H9 (cell line): ENCODE measurements at regions not wholly inside any gene's neighbourhood (a gene's known extent, or its start where the extent isn't known, plus 50 kb on each side); places are given as distances from the start of the nearest gene placed in this dataset.

Experiments
- DNase-seq: peaks from one replicate; pipeline ENCODE4 v3.0.0-alpha.2; 2017
- H2AFZ ChIP-seq: one replicate; pipeline ENCODE4 v1.6.1; 2013; ENCODE audit warnings: mild to moderate bottlenecking, low read length, control low read depth, moderate library complexity
- H2AK5ac ChIP-seq: 2 replicates; pipeline ENCODE4 v1.6.1; 2013; ENCODE audit warnings: low read length, control low read depth, mixed read lengths; ENCODE audit not compliant: insufficient read length
- H2BK120ac ChIP-seq: one replicate; pipeline ENCODE4 v1.6.1; 2013; ENCODE audit warnings: low read depth, mild to moderate bottlenecking, low read length, control low read depth, inconsistent platforms; ENCODE audit not compliant: poor library complexity, severe bottlenecking
- H2BK12ac ChIP-seq: 2 replicates; pipeline ENCODE4 v1.6.1; 2013; ENCODE audit warnings: low read length, control low read depth, mixed read lengths, low read depth; ENCODE audit not compliant: insufficient read length
- H2BK15ac ChIP-seq: 2 replicates; pipeline ENCODE4 v1.6.1; 2013; ENCODE audit warnings: low read depth, low read length, control low read depth
- H2BK20ac ChIP-seq: one replicate; pipeline ENCODE4 v1.6.1; 2013; ENCODE audit warnings: low read depth, mild to moderate bottlenecking, low read length, control low read depth, inconsistent platforms; ENCODE audit not compliant: poor library complexity, severe bottlenecking
- H2BK5ac ChIP-seq: 2 replicates; pipeline ENCODE4 v1.6.1; 2013; ENCODE audit warnings: low read length, control low read depth, mixed read lengths; ENCODE audit not compliant: insufficient read length
- H3K14ac ChIP-seq: 2 replicates; pipeline ENCODE4 v1.6.1; 2013; ENCODE audit warnings: low read length, control low read depth; ENCODE audit not compliant: insufficient read depth
- H3K18ac ChIP-seq: 2 replicates; pipeline ENCODE4 v1.6.1; 2013; ENCODE audit warnings: low read depth, mild to moderate bottlenecking, mixed read lengths, low read length, control low read depth; ENCODE audit not compliant: insufficient read length
- H3K23ac ChIP-seq: 2 replicates; pipeline ENCODE4 v1.6.1; 2013; ENCODE audit warnings: low read length, control low read depth, mixed read lengths, low read depth; ENCODE audit not compliant: insufficient read length
- H3K23me2 ChIP-seq: 2 replicates; pipeline ENCODE4 v1.6.1; 2013; ENCODE audit warnings: low read depth, mild to moderate bottlenecking, mixed read lengths, low read length, control low read depth; ENCODE audit not compliant: insufficient read length, poor library complexity, severe bottlenecking
- H3K27ac ChIP-seq: 2 replicates; pipeline ENCODE4 v1.5.1; 2013; ENCODE audit warnings: low read length, control low read depth, mixed read lengths, low read depth; ENCODE audit not compliant: insufficient read length
- H3K27me3 ChIP-seq: 2 replicates; pipeline ENCODE4 v1.6.1; 2013; ENCODE audit warnings: low read length, control low read depth, inconsistent platforms; ENCODE audit not compliant: insufficient read depth
- H3K4ac ChIP-seq: 2 replicates; pipeline ENCODE4 v1.6.1; 2013; ENCODE audit warnings: low read depth, mild to moderate bottlenecking, control low read depth, inconsistent platforms, low read length, moderate library complexity
- H3K4me1 ChIP-seq: 2 replicates; pipeline ENCODE4 v1.6.1; 2013; ENCODE audit warnings: low read length, control low read depth, inconsistent platforms; ENCODE audit not compliant: insufficient read depth
- H3K4me2 ChIP-seq: 2 replicates; pipeline ENCODE4 v1.6.1; 2013; ENCODE audit warnings: low read length, control low read depth, mixed read lengths; ENCODE audit not compliant: insufficient read length, insufficient read depth
- H3K56ac ChIP-seq: 2 replicates; pipeline ENCODE4 v1.6.1; 2013; ENCODE audit warnings: low read depth, mild to moderate bottlenecking, mixed read lengths, low read length, control low read depth; ENCODE audit not compliant: insufficient read length
- H3K79me1 ChIP-seq: 2 replicates; pipeline ENCODE4 v1.6.1; 2013; ENCODE audit warnings: low read depth, mild to moderate bottlenecking, moderate library complexity, low read length, control low read depth, inconsistent platforms; ENCODE audit not compliant: insufficient read depth, poor library complexity, severe bottlenecking
- H3K79me2 ChIP-seq: 2 replicates; pipeline ENCODE4 v1.6.1; 2013; ENCODE audit warnings: low read length, control low read depth, inconsistent platforms; ENCODE audit not compliant: insufficient read depth
- H3K9ac ChIP-seq: 2 replicates; pipeline ENCODE4 v1.6.1; 2013; ENCODE audit warnings: low read length, control low read depth, mixed read lengths; ENCODE audit not compliant: insufficient read length; ENCODE audit errors: extremely low read depth
- H3K9me3 ChIP-seq: one replicate; pipeline ENCODE4 v1.6.1; 2013; ENCODE audit warnings: low read depth, low read length, inconsistent platforms; ENCODE audit not compliant: control insufficient read depth
- H3T11ph ChIP-seq: one replicate; pipeline ENCODE4 v1.6.1; 2013; ENCODE audit warnings: mild to moderate bottlenecking, low read length, control low read depth, inconsistent platforms
- H4K20me1 ChIP-seq: one replicate; pipeline ENCODE4 v1.6.1; 2013; ENCODE audit not compliant: control insufficient read depth, insufficient read length, insufficient read depth
- H4K5ac ChIP-seq: 2 replicates; pipeline ENCODE4 v1.6.1; 2013; ENCODE audit warnings: low read depth, mild to moderate bottlenecking, mixed read lengths, low read length, control low read depth; ENCODE audit not compliant: insufficient read length
- H4K8ac ChIP-seq: replicated peaks from 2 replicates; pipeline ENCODE4 v1.6.1; 2013; ENCODE audit warnings: low read length, control low read depth, mixed read lengths, low read depth; ENCODE audit not compliant: insufficient read length
- H4K91ac ChIP-seq: 2 replicates; pipeline ENCODE4 v1.6.1; 2013; ENCODE audit warnings: low read depth, mild to moderate bottlenecking, moderate library complexity, mixed read lengths, low read length, control low read depth; ENCODE audit not compliant: insufficient read length
- H3K27ac Mint-ChIP-seq, 3 experiments: 2 replicates in 2 of 3; 3 replicates in 1 of 3; pipeline ENCODE4 v1.8.0; 2020 to 2021; ENCODE audit warnings: mixed read lengths in 3 of 3, mild to moderate bottlenecking in 1 of 3, moderate library complexity in 1 of 3
- H3K27me3 Mint-ChIP-seq: 2 replicates; pipeline ENCODE4 v1.8.0; 2021; ENCODE audit warnings: low read depth, mild to moderate bottlenecking, moderate library complexity, mixed read lengths
- H3K36me3 Mint-ChIP-seq, 3 experiments: 2 replicates in 2 of 3; 3 replicates in 1 of 3; pipeline ENCODE4 v1.8.0; 2020 to 2021; ENCODE audit warnings: low read depth in 3 of 3, mixed read lengths in 3 of 3; ENCODE audit not compliant: insufficient read depth in 1 of 3
- H3K4me1 Mint-ChIP-seq, 2 experiments: 2 replicates each; pipeline ENCODE4 v1.8.0; 2020; ENCODE audit warnings: mixed read lengths in 2 of 2
- H3K4me3 Mint-ChIP-seq, 2 experiments: 2 replicates in 1 of 2; 3 replicates in 1 of 2; pipeline ENCODE4 v1.8.0; 2020 to 2021; ENCODE audit warnings: mild to moderate bottlenecking in 2 of 2, mixed read lengths in 2 of 2, moderate library complexity in 1 of 2
- H3K9me3 Mint-ChIP-seq, 2 experiments: 2 replicates in 1 of 2; 3 replicates in 1 of 2; pipeline ENCODE4 v1.8.0; 2020; ENCODE audit warnings: mild to moderate bottlenecking in 2 of 2, mixed read lengths in 2 of 2, moderate library complexity in 1 of 2
- CTCF ChIP-seq: fragments of 200-600 bp; sonication (generic); conservative IDR thresholded peaks from 3 replicates; pipeline ENCODE4 v1.8.0; 2021; ENCODE audit warnings: antibody characterized with exemption, mild to moderate bottlenecking

GRCh38 chr6:114886670-114887436 is 544.0 kb upstream of the HS3ST5 start:
- Histone ChIP-seq H3K4ac (no peak overlapping the region), H3K23me2 (no peaks in the 10 kb centered on the region)

More at GRCh38 chr6:114886670-114887436, 544.0 kb upstream of the HS3ST5 start:
- Histone ChIP-seq H3K9me3 (no peaks in the 10 kb centered on the region), H3K9ac (no peak overlapping the region), H4K5ac (no peak overlapping the region), H3K23ac (no peak overlapping the region), H3K79me1 (no peaks in the 10 kb centered on the region), H3K14ac (no peak overlapping the region), H2BK120ac (no peak overlapping the region), H4K91ac (no peak overlapping the region), H2BK15ac (no peak overlapping the region), H3K27me3 (no peaks in the 10 kb centered on the region), H2AFZ (no peak overlapping the region), H2BK12ac (no peak overlapping the region), H4K20me1 (no peaks in the 10 kb centered on the region), H2AK5ac (no peak overlapping the region), H3K4me2 (no peak overlapping the region), H4K8ac (no peak overlapping the region), H3K56ac (no peak overlapping the region), H2BK20ac (no peak overlapping the region), H3K27ac (no peak overlapping the region), H3T11ph (no peak overlapping the region), H2BK5ac (no peak overlapping the region), H3K79me2 (no peaks in the 10 kb centered on the region), H3K18ac (no peak overlapping the region), H3K4me1 (no peaks in the 10 kb centered on the region)
- Mint-ChIP-seq H3K36me3 (no peaks in the 10 kb centered on the region), H3K27me3 (no peaks in the 10 kb centered on the region), H3K27ac (no peak overlapping the region), H3K9me3 (peaks cover under 1 to 1% of the 10 kb centered on the region in 2 experiments; a peak in 2 of 5 replicates), H3K4me1 (no peaks in the 10 kb centered on the region), H3K4me3 (no peak overlapping the region)
- no peak for TF ChIP-seq CTCF
- DNase-seq, result no peak
